ENCODE measurements at regions not wholly inside any gene's neighbourhood (a gene's known extent, or its start where the extent isn't known, plus 50 kb on each side); places are given as distances from the start of the nearest gene placed in this dataset.
"Not testable (repeated sequence)": the region's sequence is repeated elsewhere in the genome, so short reads cannot be mapped to it uniquely, and the experiment has no call there.

DNA sequence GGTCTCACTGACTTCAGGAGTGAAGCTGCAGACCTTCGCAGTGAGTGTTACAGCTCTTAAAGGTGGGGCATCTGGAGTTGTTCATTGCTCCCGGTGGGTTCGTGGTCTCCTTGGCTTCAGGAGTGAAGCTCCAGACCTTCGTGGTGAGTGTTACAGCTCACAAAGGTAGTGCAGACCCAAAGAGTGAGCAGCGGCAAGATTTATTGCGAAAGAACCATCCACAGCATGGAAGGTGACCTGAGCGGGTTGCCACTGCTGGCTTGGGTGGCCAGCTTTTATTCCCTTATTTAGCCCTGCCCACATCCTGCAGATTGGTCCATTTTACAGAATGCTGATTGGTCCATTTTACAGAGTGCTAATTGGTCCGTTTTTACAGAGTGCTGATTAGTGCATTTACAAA, 429.5 kb downstream of the RWDD3 start:
- TF ChIP-seq, protein P1, sequence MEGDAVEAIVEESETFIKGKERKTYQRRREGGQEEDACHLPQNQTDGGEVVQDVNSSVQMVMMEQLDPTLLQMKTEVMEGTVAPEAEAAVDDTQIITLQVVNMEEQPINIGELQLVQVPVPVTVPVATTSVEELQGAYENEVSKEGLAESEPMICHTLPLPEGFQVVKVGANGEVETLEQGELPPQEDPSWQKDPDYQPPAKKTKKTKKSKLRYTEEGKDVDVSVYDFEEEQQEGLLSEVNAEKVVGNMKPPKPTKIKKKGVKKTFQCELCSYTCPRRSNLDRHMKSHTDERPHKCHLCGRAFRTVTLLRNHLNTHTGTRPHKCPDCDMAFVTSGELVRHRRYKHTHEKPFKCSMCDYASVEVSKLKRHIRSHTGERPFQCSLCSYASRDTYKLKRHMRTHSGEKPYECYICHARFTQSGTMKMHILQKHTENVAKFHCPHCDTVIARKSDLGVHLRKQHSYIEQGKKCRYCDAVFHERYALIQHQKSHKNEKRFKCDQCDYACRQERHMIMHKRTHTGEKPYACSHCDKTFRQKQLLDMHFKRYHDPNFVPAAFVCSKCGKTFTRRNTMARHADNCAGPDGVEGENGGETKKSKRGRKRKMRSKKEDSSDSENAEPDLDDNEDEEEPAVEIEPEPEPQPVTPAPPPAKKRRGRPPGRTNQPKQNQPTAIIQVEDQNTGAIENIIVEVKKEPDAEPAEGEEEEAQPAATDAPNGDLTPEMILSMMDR (IDR thresholded peaks at IDR 0.05) = not testable (repeated sequence)
- not testable (repeated sequence) for TF ChIP-seq POLR2A (IDR thresholded peaks at IDR 0.05)
